ENCODE measurements at regions not wholly inside any gene's neighbourhood (a gene's known extent, or its start where the extent isn't known, plus 50 kb on each side); places are given as distances from the start of the nearest gene placed in this dataset.

- TF ChIP-seq CTCF (conservative IDR thresholded peaks at IDR 0.05; ENCODE audit: low read length) (no peak), EZH2phosphoT487 (IDR thresholded peaks at IDR 0.05; ENCODE audit: borderline replicate concordance) (no peak)
Measured at GRCh38 chr7:18144166-18144565, 116.5 kb upstream of the PRPS1L1 start.
